HG03135 (cell line): ENCODE measurements at regions not wholly inside any gene's neighbourhood (a gene's known extent, or its start where the extent isn't known, plus 50 kb on each side); places are given as distances from the start of the nearest gene placed in this dataset.

Source experiments
- ATAC-seq: cut with Tn5 transposase; IDR thresholded peaks from one replicate; pipeline ENCODE4 v1.9.1; 2021; ENCODE audit warnings: mild to moderate bottlenecking, moderate library complexity; ENCODE audit not compliant: unreplicated experiment

- no peak for ATAC-seq
These were observed 183.1 kb upstream of the CITED2 start for GRCh38 chr6:139557547-139557946.

GRCh38 chr6:139556532-139556931 lies 182.1 kb upstream of the CITED2 start:
- no peak for ATAC-seq

GRCh38 chr6:139553916-139554315 lies 179.5 kb upstream of the CITED2 start:
- ATAC-seq: no peak

- no peak for ATAC-seq
These were observed 176.9 kb upstream of the CITED2 start for GRCh38 chr6:139551376-139551775.

GRCh38 chr6:139550361-139550760 lies 175.9 kb upstream of the CITED2 start:
- no peak for ATAC-seq

- no peak for ATAC-seq
These were observed 175.2 kb upstream of the CITED2 start for GRCh38 chr6:139549561-139550070.

GRCh38 chr6:139547804-139548203 lies 173.4 kb upstream of the CITED2 start:
- no peak for ATAC-seq

- ATAC-seq: no peak
These were observed 172.8 kb upstream of the CITED2 start for GRCh38 chr6:139547122-139547776.

GRCh38 chr6:139546106-139546472 lies 171.6 kb upstream of the CITED2 start:
- no peak for ATAC-seq

- ATAC-seq: no peak
These were observed 171.0 kb upstream of the CITED2 start for GRCh38 chr6:139545206-139546105.

GRCh38 chr6:139544701-139545057 lies 170.2 kb upstream of the CITED2 start:
- no peak for ATAC-seq

- no peak for ATAC-seq
These were observed 167.9 kb upstream of the CITED2 start for GRCh38 chr6:139542351-139542750.

- ATAC-seq: no peak
These were observed 166.4 kb upstream of the CITED2 start for GRCh38 chr6:139540894-139541293.

- peak; percentile 53 for ATAC-seq
These were observed 165.8 kb upstream of the CITED2 start for GRCh38 chr6:139540276-139540675.

GRCh38 chr6:139539852-139540251 lies 165.4 kb upstream of the CITED2 start:
- ATAC-seq: no peak

GRCh38 chr6:139538366-139538765 lies 163.9 kb upstream of the CITED2 start:
- no peak for ATAC-seq

GRCh38 chr6:139536751-139537617 lies 162.5 kb upstream of the CITED2 start:
- ATAC-seq: no peak

- ATAC-seq: no peak
These were observed 160.1 kb upstream of the CITED2 start for GRCh38 chr6:139534472-139535115.

- no peak for ATAC-seq
These were observed 159.4 kb upstream of the CITED2 start for GRCh38 chr6:139533573-139534471.

GRCh38 chr6:139533171-139533570 lies 158.7 kb upstream of the CITED2 start:
- no peak for ATAC-seq
